Uterus (tissue), 3 donors: ENCODE measurements at regions not wholly inside any gene's neighbourhood (a gene's known extent, or its start where the extent isn't known, plus 50 kb on each side); places are given as distances from the start of the nearest gene placed in this dataset.

Experiments used
- DNase-seq, 2 donors: peaks; one replicate each; pipeline ENCODE4 v3.0.0-alpha.2; 2019 to 2020
- H3K27ac ChIP-seq, 2 donors: fragments of 200-600 bp; sonication (generic); 1 replicate in 1 of 2; 2 replicates in 1 of 2; pipeline ENCODE4 v1.5.1; 2016 to 2018
- H3K27me3 ChIP-seq, 2 donors: fragments of 200-600 bp; sonication (generic); one replicate each; pipeline ENCODE4 v1.5.1; 2018 to 2019; ENCODE audit warnings: control low read depth in 1 of 2
- H3K36me3 ChIP-seq, 2 donors: fragments of 200-600 bp; sonication (generic); one replicate each; pipeline ENCODE4 v1.5.1; 2019; ENCODE audit warnings: control low read depth in 1 of 2
- H3K4me1 ChIP-seq, 2 donors: fragments of 200-600 bp; sonication (generic); one replicate each; pipeline ENCODE4 v1.5.1; 2018 to 2019; ENCODE audit warnings: control low read depth in 1 of 2
- H3K4me3 ChIP-seq, 2 donors: fragments of 200-600 bp; sonication (generic); 1 replicate in 1 of 2; 2 replicates in 1 of 2; pipeline ENCODE4 v1.5.1; 2018 to 2019; ENCODE audit warnings: mild to moderate bottlenecking in 1 of 2
- H3K9me3 ChIP-seq, 2 donors: fragments of 200-600 bp; sonication (generic); one replicate each; pipeline ENCODE4 v1.5.1; 2019; ENCODE audit warnings: control low read depth in 1 of 2
- POLR2A ChIP-seq, 2 donors: fragments of 450-650 bp; IDR thresholded peaks; one replicate each; pipeline ENCODE4 v1.6.1; 2016; ENCODE audit warnings: antibody characterized with exemption in 2 of 2, mild to moderate bottlenecking in 1 of 2, moderate library complexity in 1 of 2
- intact Hi-C: fragments of 100-400 bp; cut with DNase I; formaldehyde crosslinking; loops from one replicate; pipeline ENCODE4 v1.15.1; 2023; ENCODE audit warnings: low total_unique reads
- TF ChIP-seq, protein P1 (sequence below), 4 experiments: fragments of 200-600 bp in 2 of 4; fragments of 450-650 bp in 2 of 4; sonication (generic) in 2 of 4; IDR thresholded peaks; one replicate each; pipeline ENCODE4 v1.5.1; 2016 to 2019; ENCODE audit warnings: antibody characterized with exemption in 4 of 4, mild to moderate bottlenecking in 2 of 4, moderate library complexity in 1 of 4
- donor health status: DM: yes; HTN: yes; CAD: no.

DNA sequence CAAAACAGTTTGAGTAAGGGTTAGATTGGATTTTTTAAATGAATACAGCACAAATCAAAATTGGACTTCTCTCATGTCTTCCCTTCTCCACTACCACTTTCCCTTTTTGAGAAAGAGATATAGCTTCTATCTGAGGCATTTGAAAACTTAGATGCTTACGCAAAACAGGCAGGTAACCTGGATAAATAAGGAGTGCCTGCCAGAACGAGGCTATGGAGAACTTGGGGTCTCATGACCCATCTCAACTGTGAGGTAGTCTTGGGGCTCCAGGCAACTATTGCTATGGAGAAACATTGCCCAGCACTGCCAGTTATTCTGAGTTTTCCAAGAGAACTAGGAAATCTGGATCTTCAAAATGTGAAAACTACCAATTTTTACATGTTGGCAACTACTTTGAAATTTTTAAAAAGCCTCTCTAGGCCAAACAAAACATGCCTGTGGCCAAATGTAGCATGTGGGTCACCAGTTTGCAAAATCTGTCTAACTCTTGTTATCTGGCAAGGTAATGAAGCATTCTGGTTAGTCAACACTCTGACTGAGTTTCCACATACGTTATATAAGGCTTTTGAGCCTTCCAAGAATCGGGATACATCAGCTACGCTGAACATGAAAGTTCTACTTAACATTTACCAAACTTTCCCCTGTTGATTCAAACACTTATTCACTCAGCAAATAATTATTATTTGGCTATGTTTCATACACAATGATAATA is 752.7 kb downstream of the KCNA4 start:
- intact Hi-C loops = no loop called here
- Histone ChIP-seq H3K9me3 (no peaks in the 10 kb centered on the region), H3K4me1 (no peaks in the 10 kb centered on the region), H3K27me3 (no peaks in the 10 kb centered on the region), H3K36me3 (no peaks in the 10 kb centered on the region), H3K4me3 (no peak overlapping the region), H3K27ac (no peak overlapping the region)
- no peak for DNase-seq
- TF ChIP-seq, protein P1, sequence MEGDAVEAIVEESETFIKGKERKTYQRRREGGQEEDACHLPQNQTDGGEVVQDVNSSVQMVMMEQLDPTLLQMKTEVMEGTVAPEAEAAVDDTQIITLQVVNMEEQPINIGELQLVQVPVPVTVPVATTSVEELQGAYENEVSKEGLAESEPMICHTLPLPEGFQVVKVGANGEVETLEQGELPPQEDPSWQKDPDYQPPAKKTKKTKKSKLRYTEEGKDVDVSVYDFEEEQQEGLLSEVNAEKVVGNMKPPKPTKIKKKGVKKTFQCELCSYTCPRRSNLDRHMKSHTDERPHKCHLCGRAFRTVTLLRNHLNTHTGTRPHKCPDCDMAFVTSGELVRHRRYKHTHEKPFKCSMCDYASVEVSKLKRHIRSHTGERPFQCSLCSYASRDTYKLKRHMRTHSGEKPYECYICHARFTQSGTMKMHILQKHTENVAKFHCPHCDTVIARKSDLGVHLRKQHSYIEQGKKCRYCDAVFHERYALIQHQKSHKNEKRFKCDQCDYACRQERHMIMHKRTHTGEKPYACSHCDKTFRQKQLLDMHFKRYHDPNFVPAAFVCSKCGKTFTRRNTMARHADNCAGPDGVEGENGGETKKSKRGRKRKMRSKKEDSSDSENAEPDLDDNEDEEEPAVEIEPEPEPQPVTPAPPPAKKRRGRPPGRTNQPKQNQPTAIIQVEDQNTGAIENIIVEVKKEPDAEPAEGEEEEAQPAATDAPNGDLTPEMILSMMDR (IDR thresholded peaks at IDR 0.05) = no peak
- no peak for TF ChIP-seq POLR2A (IDR thresholded peaks at IDR 0.05)

DNA sequence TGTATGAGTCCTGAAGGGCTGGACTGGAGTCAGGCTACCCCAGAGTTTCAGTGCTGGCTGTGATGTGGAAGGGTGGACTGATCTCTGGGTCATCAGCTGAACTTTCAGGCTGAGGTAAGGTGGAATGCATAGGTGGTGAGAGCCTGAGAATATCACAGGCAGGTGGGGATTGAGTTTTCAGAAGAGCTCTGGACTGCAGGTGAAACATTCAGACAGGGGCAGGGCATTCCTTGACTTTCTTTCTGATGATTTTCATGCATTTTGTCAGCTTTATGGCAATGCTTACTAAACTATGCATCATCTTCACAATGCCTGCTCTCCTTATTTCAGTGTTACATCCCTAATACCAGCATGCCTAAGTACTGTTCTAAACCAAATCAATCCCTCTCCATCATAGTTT is 755.0 kb downstream of the KCNA4 start:
- no peaks in the 10 kb centered on the region for H3K4me1 ChIP-seq
- intact Hi-C loops = no loop called here
- H3K27me3 ChIP-seq = no peaks in the 10 kb centered on the region
- no peaks in the 10 kb centered on the region for H3K9me3 ChIP-seq
- no peak overlapping the region for H3K27ac ChIP-seq
- no peak for TF ChIP-seq POLR2A (IDR thresholded peaks at IDR 0.05)
- TF ChIP-seq, protein P1 (IDR thresholded peaks at IDR 0.05) = no peak
- H3K36me3 ChIP-seq = no peaks in the 10 kb centered on the region
- no peak for DNase-seq
- no peak overlapping the region for H3K4me3 ChIP-seq

DNA sequence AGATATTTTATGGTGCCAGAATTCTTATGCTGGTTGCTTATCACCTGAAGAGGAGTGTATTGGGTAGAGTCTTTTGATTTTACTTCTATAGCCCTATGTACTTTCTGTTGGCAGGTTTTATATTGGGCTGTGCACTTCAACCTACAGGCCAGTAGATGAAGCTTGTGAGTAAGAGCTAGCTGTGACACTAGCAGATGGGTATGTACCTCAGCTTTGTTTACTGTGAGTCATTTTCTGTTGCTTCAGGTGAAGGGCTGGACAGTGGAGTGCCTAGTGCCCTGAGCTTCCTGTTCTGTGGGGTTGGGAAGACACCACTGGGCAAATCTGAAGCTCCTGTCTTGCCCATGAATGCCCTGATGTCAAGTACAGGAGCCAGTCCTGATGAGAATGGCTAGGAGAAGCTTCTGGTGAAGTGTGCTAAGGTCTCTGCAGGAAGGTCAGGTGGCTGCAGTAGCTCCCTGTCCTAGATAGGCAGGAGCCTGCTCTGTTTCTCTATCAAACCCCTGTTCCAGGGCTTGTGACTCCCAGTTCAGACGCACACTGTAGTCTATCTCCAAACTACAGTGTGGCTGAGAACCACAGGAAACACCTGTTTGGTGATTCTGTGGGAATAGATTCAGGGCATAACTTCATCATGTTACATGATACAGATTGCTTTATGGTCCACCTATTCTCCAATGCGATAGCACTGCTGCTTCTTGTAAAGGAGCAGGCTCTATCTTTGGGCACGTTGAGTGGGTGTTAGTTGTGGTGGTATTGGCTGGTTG is 755.7 kb downstream of the KCNA4 start:
- intact Hi-C loops = no loop called here
- no peak overlapping the region for H3K27ac ChIP-seq
- no peaks in the 10 kb centered on the region for H3K4me1 ChIP-seq
- no peaks in the 10 kb centered on the region for H3K36me3 ChIP-seq
- no peak for DNase-seq
- TF ChIP-seq POLR2A (IDR thresholded peaks at IDR 0.05) = no peak
- TF ChIP-seq, protein P1 (IDR thresholded peaks at IDR 0.05) = no peak
- H3K27me3 ChIP-seq = no peaks in the 10 kb centered on the region
- H3K4me3 ChIP-seq = no peak overlapping the region
- no peaks in the 10 kb centered on the region for H3K9me3 ChIP-seq

DNA sequence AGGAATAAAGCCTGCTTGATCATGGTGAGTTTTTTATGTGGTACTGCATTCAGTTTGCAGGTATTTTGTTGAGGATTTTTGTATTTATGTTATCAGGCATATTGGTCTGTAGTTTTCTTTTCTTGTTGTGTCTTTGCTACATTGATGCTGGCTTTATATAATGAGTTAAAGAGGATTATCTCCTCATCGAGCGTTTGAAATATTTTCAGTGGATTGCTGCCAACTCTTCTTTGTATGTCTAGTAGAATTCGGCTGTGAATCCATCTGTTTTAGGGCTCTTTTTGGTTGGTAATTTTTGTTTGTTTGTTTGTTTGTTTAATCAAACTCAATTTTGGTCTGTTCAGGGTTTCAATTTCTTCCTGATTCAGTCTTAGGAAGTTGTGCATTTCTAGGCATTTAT is 758.4 kb downstream of the KCNA4 start:
- no peaks in the 10 kb centered on the region for H3K4me1 ChIP-seq
- no peak overlapping the region for H3K27ac ChIP-seq
- H3K27me3 ChIP-seq = no peaks in the 10 kb centered on the region
- H3K36me3 ChIP-seq = no peaks in the 10 kb centered on the region
- intact Hi-C loops = no loop called here
- H3K9me3 ChIP-seq = no peaks in the 10 kb centered on the region
- no peak for TF ChIP-seq POLR2A (IDR thresholded peaks at IDR 0.05)
- TF ChIP-seq, protein P1 (IDR thresholded peaks at IDR 0.05) = no peak
- H3K4me3 ChIP-seq = no peak overlapping the region
- DNase-seq = no peak

DNA sequence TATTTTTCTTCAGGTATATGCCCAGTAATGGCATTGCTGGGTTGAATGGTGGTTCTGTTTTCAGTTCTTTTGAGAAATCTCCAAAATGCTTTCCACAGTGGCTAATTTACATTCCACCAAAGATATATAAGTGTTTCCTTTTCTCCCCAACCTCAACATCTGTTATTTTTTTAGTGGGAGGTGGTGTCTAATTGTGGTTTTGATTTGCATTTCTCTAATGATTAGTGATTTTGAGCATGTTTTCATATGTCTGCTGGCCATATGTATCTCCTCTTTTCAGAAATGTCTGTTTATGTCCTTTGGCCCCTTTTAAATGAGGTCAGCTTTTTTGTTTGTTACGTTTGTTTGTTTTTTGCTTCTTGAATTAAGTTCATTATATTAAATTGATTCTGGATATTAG is 760.2 kb downstream of the KCNA4 start:
- no peaks in the 10 kb centered on the region for H3K9me3 ChIP-seq
- intact Hi-C loops = no loop called here
- H3K27ac ChIP-seq = no peak overlapping the region
- H3K4me3 ChIP-seq = no peak overlapping the region
- no peaks in the 10 kb centered on the region for H3K27me3 ChIP-seq
- no peaks in the 10 kb centered on the region for H3K4me1 ChIP-seq
- H3K36me3 ChIP-seq = no peaks in the 10 kb centered on the region
- no peak for DNase-seq
- no peak for TF ChIP-seq POLR2A (IDR thresholded peaks at IDR 0.05)
- TF ChIP-seq, protein P1 (IDR thresholded peaks at IDR 0.05) = no peak
